Upper lobe of left lung (tissue), 6 donors: ENCODE measurements at regions not wholly inside any gene's neighbourhood (a gene's known extent, or its start where the extent isn't known, plus 50 kb on each side); places are given as distances from the start of the nearest gene placed in this dataset.

Source experiments
- ATAC-seq, 2 donors: fragments of 200-7000 bp; cut with Tn5 transposase; one replicate each; pipeline ENCODE4 v1.9.1; 2022; ENCODE audit warnings: mild to moderate bottlenecking in 2 of 2, moderate library complexity in 2 of 2; ENCODE audit not compliant: low FRiP score in 2 of 2
- DNase-seq, 2 donors: peaks; one replicate each; pipeline ENCODE4 v3.0.0-alpha.2; 2019 to 2020
- H3K27ac ChIP-seq, 4 donors: fragments of 200-600 bp; sonication (generic); one replicate each; pipeline ENCODE4 v1.5.1; 2016 to 2019
- H3K27me3 ChIP-seq, 4 donors: fragments of 200-600 bp; sonication (generic); one replicate each; pipeline ENCODE4 v1.5.1; 2017 to 2019
- H3K36me3 ChIP-seq, 4 donors: fragments of 200-600 bp; sonication (generic); one replicate each; pipeline ENCODE4 v1.5.1; 2016 to 2019
- H3K4me1 ChIP-seq, 4 donors: fragments of 200-600 bp; sonication (generic); one replicate each; pipeline ENCODE4 v1.5.1; 2018 to 2019
- H3K4me3 ChIP-seq, 4 donors: fragments of 200-600 bp; sonication (generic); one replicate each; pipeline ENCODE4 v1.5.1; 2017 to 2019; ENCODE audit warnings: mild to moderate bottlenecking in 2 of 4, moderate library complexity in 1 of 4
- H3K9me3 ChIP-seq, 4 donors: fragments of 200-600 bp; sonication (generic); one replicate each; pipeline ENCODE4 v1.5.1; 2018 to 2019
- EP300 ChIP-seq, 4 donors: sonication (generic); formaldehyde crosslinking; IDR thresholded peaks; one replicate each; pipeline ENCODE4 v1.5.1; 2017; ENCODE audit warnings: antibody characterized with exemption in 4 of 4, control low read depth in 2 of 4
- POLR2A ChIP-seq, 4 donors: fragments of 450-650 bp; IDR thresholded peaks; one replicate each; pipeline ENCODE4 v1.5.1; 2016 to 2017; ENCODE audit warnings: antibody characterized with exemption in 4 of 4, mild to moderate bottlenecking in 2 of 4
- POLR2AphosphoS5 ChIP-seq, 2 donors: sonication (generic); formaldehyde crosslinking; IDR thresholded peaks; one replicate each; pipeline ENCODE4 v1.5.1; 2017; ENCODE audit warnings: antibody characterized with exemption in 2 of 2
- WGBS, 2 donors: methylation state at CpG; one replicate each; pipeline ENCODE4 v1.1.5; 2017 to 2018; 5-methylcytosine and 5-hydroxymethylcytosine counted together
- TF ChIP-seq, protein P1 (sequence below), 6 experiments: fragments of 450-650 bp in 4 of 6; fragments of 200-600 bp in 2 of 6; sonication (generic) in 2 of 6; IDR thresholded peaks; one replicate each; pipeline ENCODE4 v1.5.1; 2016 to 2019; ENCODE audit warnings: antibody characterized with exemption in 6 of 6
- donor health status: DM: no; HTN: no; CAD: no; lungs with moderate emphysema.
- donor health status: DM: no; HTN: yes; CAD: no; lungs with severe emphysema.

DNA sequence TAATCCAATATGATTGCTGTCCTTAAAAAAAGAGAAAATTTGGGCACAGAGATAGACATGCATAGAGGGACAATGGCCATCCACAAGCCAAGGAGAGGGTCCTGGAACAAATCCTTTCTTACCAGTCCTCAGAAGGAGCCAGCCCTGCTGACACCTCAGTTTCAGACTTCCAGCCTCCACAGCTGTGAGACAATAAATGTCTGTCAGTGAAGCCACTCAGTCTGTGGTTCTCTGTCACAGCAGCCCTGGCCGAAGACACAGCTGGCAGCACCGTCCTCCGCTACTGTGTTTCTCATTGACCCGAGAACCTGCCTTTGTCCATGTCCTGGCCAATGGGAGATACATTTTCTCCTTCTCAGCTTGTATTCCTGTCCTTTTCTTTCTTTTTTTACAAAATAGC, 207.9 kb downstream of the TM9SF2 start:
- no peak for ATAC-seq
- Histone ChIP-seq H3K27me3 (no peaks in the 10 kb centered on the region), H3K4me3 (no peak overlapping the region), H3K36me3 (no peaks in the 10 kb centered on the region), H3K9me3 (no peaks in the 10 kb centered on the region), H3K27ac (no peak overlapping the region), H3K4me1 (no peaks in the 10 kb centered on the region)
- TF ChIP-seq, protein P1, sequence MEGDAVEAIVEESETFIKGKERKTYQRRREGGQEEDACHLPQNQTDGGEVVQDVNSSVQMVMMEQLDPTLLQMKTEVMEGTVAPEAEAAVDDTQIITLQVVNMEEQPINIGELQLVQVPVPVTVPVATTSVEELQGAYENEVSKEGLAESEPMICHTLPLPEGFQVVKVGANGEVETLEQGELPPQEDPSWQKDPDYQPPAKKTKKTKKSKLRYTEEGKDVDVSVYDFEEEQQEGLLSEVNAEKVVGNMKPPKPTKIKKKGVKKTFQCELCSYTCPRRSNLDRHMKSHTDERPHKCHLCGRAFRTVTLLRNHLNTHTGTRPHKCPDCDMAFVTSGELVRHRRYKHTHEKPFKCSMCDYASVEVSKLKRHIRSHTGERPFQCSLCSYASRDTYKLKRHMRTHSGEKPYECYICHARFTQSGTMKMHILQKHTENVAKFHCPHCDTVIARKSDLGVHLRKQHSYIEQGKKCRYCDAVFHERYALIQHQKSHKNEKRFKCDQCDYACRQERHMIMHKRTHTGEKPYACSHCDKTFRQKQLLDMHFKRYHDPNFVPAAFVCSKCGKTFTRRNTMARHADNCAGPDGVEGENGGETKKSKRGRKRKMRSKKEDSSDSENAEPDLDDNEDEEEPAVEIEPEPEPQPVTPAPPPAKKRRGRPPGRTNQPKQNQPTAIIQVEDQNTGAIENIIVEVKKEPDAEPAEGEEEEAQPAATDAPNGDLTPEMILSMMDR (IDR thresholded peaks at IDR 0.05), result no peak
- 72 to 92% methylated on average over 4 of the region's 4 CpGs for WGBS, 2 donors
- DNase-seq, result no peak

GRCh38 chr13:99704390-99704789, 203.1 kb downstream of the TM9SF2 start:
- DNase-seq, result no peak
- 40 to 44% methylated on average over 4 of the region's 4 CpGs for WGBS, 2 donors
- TF ChIP-seq, protein P1 (IDR thresholded peaks at IDR 0.05), result no peak
- TF ChIP-seq POLR2AphosphoS5 (IDR thresholded peaks at IDR 0.05) (no peak), POLR2A (IDR thresholded peaks at IDR 0.05) (no peak), EP300 (IDR thresholded peaks at IDR 0.05) (no peak)
- no peak for ATAC-seq
- Histone ChIP-seq H3K4me3 (no peak overlapping the region), H3K9me3 (no peaks in the 10 kb centered on the region), H3K36me3 (no peaks in the 10 kb centered on the region), H3K4me1 (no peaks in the 10 kb centered on the region), H3K27me3 (no peaks in the 10 kb centered on the region), H3K27ac (no peak overlapping the region)

DNA sequence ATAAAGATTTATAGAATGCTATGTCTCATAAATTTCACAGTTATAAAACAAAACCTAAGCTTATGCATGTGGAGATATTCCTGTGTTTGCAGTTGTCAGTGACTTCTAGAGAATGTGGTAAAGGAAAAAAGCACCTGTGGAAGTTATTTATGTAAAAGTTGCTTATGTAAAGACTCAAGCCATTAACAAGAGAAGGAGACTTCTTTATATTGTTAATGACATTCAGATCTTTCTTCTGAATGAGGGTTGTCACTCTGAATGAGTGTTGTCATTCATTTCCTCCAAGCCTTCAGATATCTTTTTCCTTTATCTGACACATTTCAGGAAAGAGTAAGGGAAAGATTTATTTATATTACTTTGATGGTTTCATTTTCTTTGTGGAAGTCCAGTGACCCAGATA, 202.6 kb downstream of the TM9SF2 start:
- Histone ChIP-seq H3K36me3 (no peaks in the 10 kb centered on the region), H3K9me3 (no peaks in the 10 kb centered on the region), H3K4me1 (no peaks in the 10 kb centered on the region), H3K27ac (no peak overlapping the region), H3K4me3 (no peak overlapping the region), H3K27me3 (no peaks in the 10 kb centered on the region)
- DNase-seq (no peak), ATAC-seq (no peak)
- TF ChIP-seq POLR2A (IDR thresholded peaks at IDR 0.05) (no peak), EP300 (IDR thresholded peaks at IDR 0.05) (no peak)

- TF ChIP-seq POLR2A (IDR thresholded peaks at IDR 0.05) (no peak), POLR2AphosphoS5 (IDR thresholded peaks at IDR 0.05) (no peak), EP300 (IDR thresholded peaks at IDR 0.05) (no peak)
- TF ChIP-seq, protein P1 (IDR thresholded peaks at IDR 0.05), result no peak
- H3K36me3 ChIP-seq, result no peaks in the 10 kb centered on the region
- 67 to 78% methylated on average over 9 of the region's 9 CpGs for WGBS, 2 donors
- no peak for DNase-seq
- no peak for ATAC-seq
- no peaks in the 10 kb centered on the region for H3K27me3 ChIP-seq
- no peak overlapping the region for H3K4me3 ChIP-seq
- H3K9me3 ChIP-seq, result no peaks in the 10 kb centered on the region
- H3K4me1 ChIP-seq, result no peaks in the 10 kb centered on the region
- H3K27ac ChIP-seq, result no peak overlapping the region
Measured at GRCh38 chr13:99702687-99703319, 201.5 kb downstream of the TM9SF2 start.

- WGBS, 2 donors, result 83 to 92% methylated on average over 7 of the region's 7 CpGs
- no peak overlapping the region for H3K27ac ChIP-seq
- DNase-seq, result no peak
- H3K4me3 ChIP-seq, result no peak overlapping the region
- no peak for TF ChIP-seq POLR2AphosphoS5 (IDR thresholded peaks at IDR 0.05)
- TF ChIP-seq EP300 (IDR thresholded peaks at IDR 0.05), result no peak
- TF ChIP-seq POLR2A (IDR thresholded peaks at IDR 0.05), result no peak
- TF ChIP-seq, protein P1 (IDR thresholded peaks at IDR 0.05), result no peak
- no peaks in the 10 kb centered on the region for H3K9me3 ChIP-seq
- no peak for ATAC-seq
- no peaks in the 10 kb centered on the region for H3K4me1 ChIP-seq
- H3K27me3 ChIP-seq, result no peaks in the 10 kb centered on the region
- no peaks in the 10 kb centered on the region for H3K36me3 ChIP-seq
Measured at GRCh38 chr13:99700468-99700867, 199.2 kb downstream of the TM9SF2 start.
